ENCODE measurements at regions not wholly inside any gene's neighbourhood (a gene's known extent, or its start where the extent isn't known, plus 50 kb on each side); places are given as distances from the start of the nearest gene placed in this dataset.

DNA sequence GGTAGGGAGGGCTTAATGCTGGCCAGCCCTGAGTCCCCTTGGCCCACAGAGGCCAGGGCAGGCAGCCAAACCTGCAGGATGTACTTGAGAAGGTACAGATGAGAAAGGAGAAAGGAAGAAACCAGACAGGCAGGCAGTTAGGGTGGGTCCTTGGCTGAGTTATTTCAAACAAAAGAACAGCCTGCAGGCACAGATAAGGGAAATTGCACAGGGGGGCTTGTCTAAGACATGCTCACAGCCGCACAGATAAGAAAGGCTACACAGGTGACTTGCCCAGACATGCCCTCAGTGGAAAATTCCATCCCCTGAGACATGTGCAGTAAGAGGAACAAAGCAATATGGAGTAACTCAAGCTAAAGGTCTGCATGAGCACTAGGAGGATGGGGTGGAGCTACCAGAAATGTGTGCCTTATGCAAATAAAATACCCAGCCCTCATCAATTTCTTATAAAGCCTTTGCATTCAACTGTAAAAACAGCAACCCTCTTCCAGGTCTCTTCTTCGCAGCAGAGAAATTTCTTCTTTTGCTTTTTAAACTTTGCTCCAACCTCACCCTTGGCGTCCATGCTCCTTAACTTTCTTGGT lies 158.2 kb upstream of the RGS6 start:
- TF ChIP-seq, protein P1, sequence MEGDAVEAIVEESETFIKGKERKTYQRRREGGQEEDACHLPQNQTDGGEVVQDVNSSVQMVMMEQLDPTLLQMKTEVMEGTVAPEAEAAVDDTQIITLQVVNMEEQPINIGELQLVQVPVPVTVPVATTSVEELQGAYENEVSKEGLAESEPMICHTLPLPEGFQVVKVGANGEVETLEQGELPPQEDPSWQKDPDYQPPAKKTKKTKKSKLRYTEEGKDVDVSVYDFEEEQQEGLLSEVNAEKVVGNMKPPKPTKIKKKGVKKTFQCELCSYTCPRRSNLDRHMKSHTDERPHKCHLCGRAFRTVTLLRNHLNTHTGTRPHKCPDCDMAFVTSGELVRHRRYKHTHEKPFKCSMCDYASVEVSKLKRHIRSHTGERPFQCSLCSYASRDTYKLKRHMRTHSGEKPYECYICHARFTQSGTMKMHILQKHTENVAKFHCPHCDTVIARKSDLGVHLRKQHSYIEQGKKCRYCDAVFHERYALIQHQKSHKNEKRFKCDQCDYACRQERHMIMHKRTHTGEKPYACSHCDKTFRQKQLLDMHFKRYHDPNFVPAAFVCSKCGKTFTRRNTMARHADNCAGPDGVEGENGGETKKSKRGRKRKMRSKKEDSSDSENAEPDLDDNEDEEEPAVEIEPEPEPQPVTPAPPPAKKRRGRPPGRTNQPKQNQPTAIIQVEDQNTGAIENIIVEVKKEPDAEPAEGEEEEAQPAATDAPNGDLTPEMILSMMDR (IDR thresholded peaks at IDR 0.05): no peak
- ATAC-seq (ENCODE audit: low FRiP score) (no peak), DNase-seq (ENCODE audit: low spot score) (no peak)

GRCh38 chr14:71776471-71777360 lies 155.5 kb upstream of the RGS6 start:
- ATAC-seq (ENCODE audit: low FRiP score): no peak
- TF ChIP-seq, protein P1 (IDR thresholded peaks at IDR 0.05): no peak
- no peak for DNase-seq (ENCODE audit: low spot score)

- TF ChIP-seq, protein P1 (IDR thresholded peaks at IDR 0.05): no peak
- DNase-seq (ENCODE audit: low spot score) (no peak), ATAC-seq (ENCODE audit: low FRiP score) (no peak)
These were observed 152.2 kb upstream of the RGS6 start for GRCh38 chr14:71780075-71780474.

- TF ChIP-seq, protein P1 (IDR thresholded peaks at IDR 0.05): no peak
- ATAC-seq (ENCODE audit: low FRiP score) (no peak), DNase-seq (ENCODE audit: low spot score) (no peak)
These were observed 151.4 kb upstream of the RGS6 start for GRCh38 chr14:71780822-71781221.

DNA sequence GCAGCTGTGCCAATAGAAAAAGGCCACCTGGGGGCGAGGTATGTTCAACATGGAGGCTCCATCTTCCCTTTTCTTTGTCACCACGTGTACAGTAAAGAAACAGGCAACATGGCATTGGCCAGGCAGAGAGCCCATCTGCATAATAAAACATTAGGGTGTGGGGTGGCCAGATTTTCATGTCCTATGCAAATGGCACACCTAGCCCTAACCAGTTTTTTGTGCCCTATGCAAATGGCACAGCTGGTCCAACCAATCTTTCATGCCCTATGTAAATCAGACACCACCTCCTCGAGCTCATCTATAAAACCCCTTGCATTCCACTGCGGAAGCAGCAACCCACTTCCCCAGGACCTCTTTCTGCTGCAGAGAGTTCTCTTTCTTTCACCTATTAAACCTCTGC lies 149.1 kb upstream of the RGS6 start:
- ATAC-seq (ENCODE audit: low FRiP score) (no peak), DNase-seq (ENCODE audit: low spot score) (no peak)
- TF ChIP-seq, protein P1 (IDR thresholded peaks at IDR 0.05): no peak

DNA sequence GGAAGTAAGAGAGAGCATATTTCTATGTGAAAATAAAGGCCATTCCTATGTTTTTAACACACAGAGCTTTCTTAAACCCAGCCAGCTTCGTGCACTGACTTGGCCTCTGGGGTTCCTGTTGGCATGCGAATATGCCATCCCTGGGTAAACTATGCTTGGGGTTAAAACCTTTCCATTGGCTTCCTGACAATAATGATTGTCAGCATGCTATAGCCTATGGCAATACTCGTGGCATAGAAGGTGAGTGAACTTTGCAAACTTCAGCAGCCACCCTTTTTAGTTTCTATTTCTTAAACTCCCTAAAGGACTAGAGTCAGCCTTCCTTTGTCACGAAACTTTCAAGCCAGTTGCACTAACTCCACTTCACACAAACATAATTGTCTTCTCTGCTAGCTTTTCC lies 148.4 kb upstream of the RGS6 start:
- no peak for DNase-seq (ENCODE audit: low spot score)
- no peak for ATAC-seq (ENCODE audit: low FRiP score)
- TF ChIP-seq, protein P1 (IDR thresholded peaks at IDR 0.05): no peak

GRCh38 chr14:71789005-71789404 lies 143.2 kb upstream of the RGS6 start:
- ATAC-seq (ENCODE audit: low FRiP score) (no peak), DNase-seq (ENCODE audit: low spot score) (no peak)
- TF ChIP-seq, protein P1 (IDR thresholded peaks at IDR 0.05): no peak
